B cell (primary cell): ENCODE measurements at regions not wholly inside any gene's neighbourhood (a gene's known extent, or its start where the extent isn't known, plus 50 kb on each side); places are given as distances from the start of the nearest gene placed in this dataset.

Source experiments
- ATAC-seq: fragments of 200-7000 bp; cut with Tn5 transposase; one replicate; pipeline ENCODE4 v1.10.0; 2021; ENCODE audit warnings: low read depth, mild to moderate bottlenecking, moderate number of reproducible peaks, moderate library complexity
- CTCF ChIA-PET: fragments of 350-600 bp; sonication (Branson Sonifier 250); formaldehyde crosslinking; loops from one replicate; lab custom pipeline; 2021; ENCODE audit warnings: antibody characterized with exemption, inconsistent platforms; lab: Charles Lee
- POLR2A ChIA-PET: fragments of 350-600 bp; sonication (Branson Sonifier 250); formaldehyde crosslinking; loops from one replicate; lab custom pipeline; 2021; ENCODE audit warnings: antibody characterized with exemption; lab: Charles Lee
- DNase-seq: peaks from one replicate; pipeline ENCODE4 v3.0.0; 2013
- H2AFZ ChIP-seq: 2 replicates; pipeline ENCODE4 v1.6.1; 2012; ENCODE audit warnings: mild to moderate bottlenecking, low read depth, low read length; ENCODE audit not compliant: insufficient read depth, poor library complexity, severe bottlenecking
- H3K27ac ChIP-seq, 2 donors: 1 replicate in 1 of 2; 2 replicates in 1 of 2; pipeline ENCODE4 v1.5.1; 2012 to 2013; ENCODE audit warnings: low read length in 2 of 2, mild to moderate bottlenecking in 2 of 2, moderate library complexity in 1 of 2
- H3K27me3 ChIP-seq, 4 experiments: fragments of 200-600 bp in 1 of 4; sonication (generic) in 1 of 4; replicated peaks in 1 of 4; 1 replicate in 2 of 4; 2 replicates in 2 of 4; pipeline versions ENCODE4 v1.6.1 to v1.7.0; 2013 to 2016; ENCODE audit warnings: low read length in 3 of 4, mild to moderate bottlenecking in 2 of 4, mixed read lengths in 1 of 4, moderate library complexity in 1 of 4; ENCODE audit not compliant: insufficient read depth in 4 of 4, control insufficient read depth in 3 of 4; ENCODE audit errors: control extremely low read depth in 1 of 4
- H3K36me3 ChIP-seq, 2 experiments: replicated peaks in 1 of 2; 1 replicate in 1 of 2; 2 replicates in 1 of 2; pipeline versions ENCODE4 v1.6.1 to v1.7.1; 2013; ENCODE audit warnings: low read length in 1 of 2; ENCODE audit not compliant: insufficient read depth in 2 of 2, control insufficient read depth in 1 of 2; ENCODE audit errors: control extremely low read depth in 1 of 2, extremely low read depth in 1 of 2
- H3K4me1 ChIP-seq, 2 donors: fragments of 200-600 bp in 1 of 2; sonication (generic) in 1 of 2; 1 replicate in 1 of 2; 2 replicates in 1 of 2; pipeline versions ENCODE4 v1.5.1 to v1.6.1; 2013 to 2017; ENCODE audit warnings: low read length in 2 of 2; ENCODE audit not compliant: control insufficient read depth in 2 of 2, insufficient read depth in 2 of 2
- H3K4me2 ChIP-seq: replicated peaks from 2 replicates; pipeline ENCODE3; 2012; ENCODE audit warnings: mild to moderate bottlenecking, low read depth, low read length; ENCODE audit not compliant: poor library complexity, severe bottlenecking
- H3K4me3 ChIP-seq, 5 experiments: fragments of 200-600 bp in 1 of 5; sonication (generic) in 1 of 5; 1 replicate in 3 of 5; 2 replicates in 2 of 5; pipeline versions ENCODE4 v1.5.1 to v1.7.0; 2011 to 2016; ENCODE audit warnings: low read length in 4 of 5, mild to moderate bottlenecking in 4 of 5, low read depth in 2 of 5, control low read depth in 1 of 5, moderate library complexity in 1 of 5; ENCODE audit not compliant: insufficient read depth in 1 of 5; ENCODE audit errors: control extremely low read depth in 1 of 5, extremely low read depth in 1 of 5
- H3K79me2 ChIP-seq: fragments of 200-600 bp; sonication (generic); one replicate; pipeline ENCODE4 v1.6.0; 2016; ENCODE audit warnings: low read length; ENCODE audit not compliant: control insufficient read depth, insufficient read depth
- H3K9ac ChIP-seq: fragments of 200-600 bp; sonication (generic); 2 replicates; pipeline ENCODE4 v1.6.1; 2017; ENCODE audit warnings: mild to moderate bottlenecking, low read length, moderate library complexity
- H3K9me3 ChIP-seq, 3 donors: one replicate each; pipeline versions ENCODE4 v1.6.1 to v1.7.1; 2013; ENCODE audit warnings: low read length in 2 of 3; ENCODE audit not compliant: control insufficient read depth in 2 of 3, insufficient read depth in 1 of 3; ENCODE audit errors: control extremely low read depth in 1 of 3
- H4K20me1 ChIP-seq: 2 replicates; pipeline ENCODE4 v1.6.0; 2012; ENCODE audit warnings: mild to moderate bottlenecking, low read length; ENCODE audit not compliant: insufficient read depth, control insufficient read depth, poor library complexity, severe bottlenecking
- H3K27ac Mint-ChIP-seq: one replicate; pipeline ENCODE4 v1.8.0; 2021; ENCODE audit warnings: mixed read lengths
- H3K27me3 Mint-ChIP-seq: one replicate; pipeline ENCODE4 v1.8.0; 2021; ENCODE audit warnings: mixed read lengths
- H3K4me1 Mint-ChIP-seq: one replicate; pipeline ENCODE4 v1.8.0; 2021; ENCODE audit warnings: mixed read lengths
- H3K4me3 Mint-ChIP-seq: one replicate; pipeline ENCODE4 v1.8.0; 2021; ENCODE audit warnings: mixed read lengths
- H3K9me3 Mint-ChIP-seq: one replicate; pipeline ENCODE4 v1.8.0; 2022; ENCODE audit warnings: mixed read lengths; ENCODE audit not compliant: insufficient read depth
- CTCF ChIP-seq: fragments of 200-600 bp; IDR thresholded peaks from one replicate; pipeline ENCODE4 v1.8.0; 2022; ENCODE audit warnings: antibody characterized with exemption, mild to moderate bottlenecking
- EZH2 ChIP-seq: IDR thresholded peaks from 2 replicates; pipeline ENCODE4 v1.6.1; 2012; ENCODE audit warnings: borderline replicate concordance, low read depth, mild to moderate bottlenecking, moderate library complexity, low read length; ENCODE audit not compliant: insufficient read depth, poor library complexity, severe bottlenecking
- WGBS: methylation state at CpG from one replicate; pipeline ENCODE4 v1.1.5; 2013; ENCODE audit warnings: missing lambda C conversion rate; ENCODE audit not compliant: insufficient coverage; 5-methylcytosine and 5-hydroxymethylcytosine counted together
- intact Hi-C: fragments of 100-400 bp; cut with micrococcal nuclease; formaldehyde crosslinking; loops from one replicate; pipeline ENCODE4 v1.10.0; 2022

GRCh38 chr7:94217766-94218165 lies 176.9 kb upstream of the COL1A2 start:
- ChIA-PET POLR2A (no interaction called here), CTCF (no interaction called here)
- Histone ChIP-seq H3K9ac (no peak overlapping the region), H3K9me3 (no peaks in the 10 kb centered on the region), H3K4me1 (no peaks in the 10 kb centered on the region), H2AFZ (no peak overlapping the region), H3K4me2 (no peak overlapping the region), H4K20me1 (no peaks in the 10 kb centered on the region), H3K4me3 (no peak overlapping the region), H3K27me3 (no peaks in the 10 kb centered on the region), H3K79me2 (no peaks in the 10 kb centered on the region), H3K36me3 (no peaks in the 10 kb centered on the region), H3K27ac (no peak overlapping the region)
- Mint-ChIP-seq H3K4me1 (no peaks in the 10 kb centered on the region), H3K27me3 (peaks cover 9% of the 10 kb centered on the region), H3K9me3 (no peaks in the 10 kb centered on the region), H3K4me3 (no peak overlapping the region), H3K27ac (no peak overlapping the region)
- no CpG with 5 or more reads among the region's 2 CpGs for WGBS
- intact Hi-C loops, result no loop called here
- ATAC-seq, result no peak
- TF ChIP-seq CTCF, result no peak
- no peak for TF ChIP-seq EZH2
- no peak for DNase-seq

GRCh38 chr7:94222516-94222915 lies 172.2 kb upstream of the COL1A2 start:
- Mint-ChIP-seq H3K4me1 (no peaks in the 10 kb centered on the region), H3K9me3 (no peaks in the 10 kb centered on the region), H3K27me3 (peaks cover 6% of the 10 kb centered on the region), H3K27ac (no peak overlapping the region), H3K4me3 (no peak overlapping the region)
- POLR2A ChIA-PET, result no interaction called here
- Histone ChIP-seq H3K4me1 (no peaks in the 10 kb centered on the region), H3K4me3 (no peak overlapping the region), H3K9me3 (no peaks in the 10 kb centered on the region), H4K20me1 (no peaks in the 10 kb centered on the region), H3K4me2 (no peak overlapping the region), H3K79me2 (no peaks in the 10 kb centered on the region), H3K27me3 (peaks cover 0 to 2% (median 0%) of the 10 kb centered on the region in 4 experiments), H3K36me3 (no peaks in the 10 kb centered on the region), H3K9ac (no peak overlapping the region), H3K27ac (no peak overlapping the region), H2AFZ (no peak overlapping the region)
- CTCF ChIA-PET, result interaction anchor here (0.7 to 1.9 kb wide), 16 partner anchors 10 to 780 kb away, joined by 3 to 9 read pairs (median 3); partner anchors contain the start of genes COL1A2 and GNG11
- TF ChIP-seq EZH2, result no peak
- no peak for TF ChIP-seq CTCF
- DNase-seq, result no peak
- no peak for ATAC-seq
- intact Hi-C loops, result loop anchor here (2.0 to 10.0 kb wide), 6 partner anchors 108 to 975 kb away; no protein-coding TSS in a partner anchor
- WGBS, result no CpG with 5 or more reads among the region's 2 CpGs
